Hematopoietic multipotent progenitor cell (in vitro differentiated cells): ENCODE measurements at regions not wholly inside any gene's neighbourhood (a gene's known extent, or its start where the extent isn't known, plus 50 kb on each side); places are given as distances from the start of the nearest gene placed in this dataset.
A peak's percentile ranks its signal among the peaks of the same experiment; 100 is the strongest.
"Not testable (repeated sequence)": the region's sequence is repeated elsewhere in the genome, so short reads cannot be mapped to it uniquely, and the experiment has no call there.

Source experiments
- DNase-seq, 3 donors: peaks; one replicate each; pipeline ENCODE4 v3.0.0-alpha.2; 2011 to 2015; ENCODE audit warnings: low read depth in 2 of 3, low spot score in 2 of 3

DNA sequence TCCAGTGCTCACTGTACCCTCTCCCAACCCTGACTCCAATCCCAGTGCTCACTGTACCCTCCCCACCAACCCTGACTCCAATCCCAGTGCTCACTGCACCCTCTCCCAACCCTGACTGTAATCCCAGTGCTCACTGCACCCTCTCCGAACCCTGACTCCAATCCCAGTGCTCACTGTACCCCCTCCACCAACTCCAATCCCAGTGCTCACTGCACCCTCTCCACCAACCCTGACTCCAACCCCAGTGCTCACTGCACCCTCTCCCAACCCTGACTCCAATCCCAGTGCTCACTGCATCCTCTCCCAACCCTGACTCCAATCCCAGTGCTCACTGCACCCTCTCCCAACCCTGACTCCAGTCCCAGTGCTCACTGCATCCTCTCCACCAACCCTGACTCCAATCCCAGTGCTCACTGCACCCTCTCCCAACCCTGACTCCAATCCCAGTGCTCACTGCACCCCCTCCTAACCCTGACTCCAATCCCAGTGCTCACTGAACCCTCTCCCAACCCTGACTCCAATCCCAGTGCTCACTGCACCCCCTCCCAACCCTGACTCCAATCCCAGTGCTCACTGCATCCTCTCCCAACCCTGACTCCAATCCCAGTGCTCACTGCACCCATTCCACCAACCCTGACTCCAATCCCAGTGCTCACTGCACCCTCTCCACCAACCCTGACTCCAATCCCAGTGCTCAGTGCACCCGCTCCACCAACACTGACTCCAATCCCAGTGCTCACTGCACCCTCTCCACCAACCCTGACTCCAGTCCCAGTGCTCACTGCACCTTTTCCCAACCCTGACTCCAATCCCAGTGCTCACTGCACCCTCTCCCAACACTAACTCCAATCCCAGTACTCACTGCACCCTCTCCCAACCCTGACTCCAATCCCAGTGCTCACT is 136.3 kb upstream of the ZNF618 start:
- DNase-seq = not testable (repeated sequence)

DNA sequence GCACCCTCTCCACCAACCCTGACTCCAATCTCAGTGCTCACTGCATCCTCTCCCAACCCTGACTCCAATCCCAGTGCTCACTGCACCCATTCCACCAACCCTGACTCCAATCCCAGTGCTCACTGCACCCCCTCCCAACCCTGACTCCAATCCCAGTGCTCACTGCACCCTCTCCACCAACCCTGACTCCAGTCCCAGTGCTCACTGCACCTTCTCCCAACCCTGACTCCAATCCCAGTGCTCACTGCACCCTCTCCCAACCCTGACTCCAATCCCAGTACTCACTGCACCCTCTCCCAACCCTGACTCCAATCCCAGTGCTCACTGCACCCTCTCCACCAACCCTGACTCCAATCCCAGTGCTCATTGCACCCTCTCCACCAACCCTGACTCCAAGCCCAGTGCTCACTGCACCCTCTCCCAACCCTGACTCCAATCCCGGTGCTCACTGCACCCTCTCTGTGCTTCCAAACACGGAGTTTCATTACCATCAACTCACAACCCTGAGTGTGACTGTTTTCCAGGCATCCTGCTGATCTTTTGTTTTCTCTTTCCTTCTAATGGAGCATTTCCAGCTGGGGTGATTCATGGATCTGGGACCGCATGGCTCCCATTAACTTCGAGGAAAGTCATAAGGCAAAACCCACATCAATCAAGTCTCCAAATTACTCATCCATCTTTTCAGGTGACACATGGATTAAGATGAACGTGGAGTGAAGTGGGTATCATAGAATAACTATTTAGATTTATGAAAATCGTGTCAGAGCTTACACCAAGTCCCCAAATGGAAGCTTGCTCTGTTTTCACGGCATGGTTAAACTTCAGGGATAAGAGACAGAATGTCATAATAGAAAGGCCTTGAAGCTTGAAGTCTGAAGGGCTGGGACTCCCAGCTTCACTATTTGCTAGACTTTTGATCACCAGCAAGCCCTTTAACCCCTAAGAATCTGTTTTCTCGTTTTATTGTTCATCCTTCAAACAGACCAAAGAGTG is 135.3 kb upstream of the ZNF618 start:
- DNase-seq = peak in 1 of 3 donors; percentile 48

DNA sequence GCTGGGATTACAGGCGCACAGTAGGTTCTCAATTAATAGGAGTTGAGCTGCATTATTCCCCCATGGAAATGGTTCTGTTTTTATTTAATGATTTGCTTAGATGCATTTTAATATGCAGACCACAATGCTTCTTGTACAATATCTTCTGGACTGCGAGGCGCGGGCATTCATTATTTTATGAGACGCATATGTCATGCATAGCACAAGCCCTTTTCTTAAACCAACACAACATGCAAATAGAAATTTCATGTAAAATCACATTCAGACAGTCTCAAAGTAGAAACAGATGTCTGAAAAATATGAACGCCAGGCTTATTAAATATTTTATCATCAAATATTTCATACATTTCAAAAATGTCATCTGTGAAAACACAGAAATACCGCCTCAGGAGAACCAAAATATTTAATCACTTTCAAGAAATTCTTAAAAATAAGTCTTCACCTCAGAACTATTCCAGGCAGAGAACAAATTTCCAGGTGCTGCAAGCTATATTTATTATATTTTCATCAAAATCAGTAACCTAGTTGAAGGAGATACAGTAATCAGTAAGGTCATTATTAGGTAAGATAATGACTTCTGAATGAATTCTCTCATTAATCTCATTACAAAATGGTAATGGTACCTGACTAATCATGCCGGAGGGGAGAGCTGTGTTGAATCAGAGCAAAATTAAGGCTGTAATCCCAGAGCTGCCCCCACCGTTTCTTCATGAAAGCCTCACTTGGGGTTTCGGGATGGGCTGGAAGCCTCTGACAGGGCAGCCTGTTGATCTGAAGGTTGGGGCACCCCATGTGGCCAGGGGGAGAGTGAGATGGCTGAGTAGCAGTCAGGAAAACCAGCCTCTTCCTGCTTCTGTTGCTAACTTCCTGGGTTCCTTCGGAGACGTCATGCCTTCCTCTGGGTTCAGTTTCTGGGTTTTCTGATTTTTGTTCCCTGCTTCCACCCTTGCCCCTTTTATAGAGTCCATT is 133.9 kb upstream of the ZNF618 start:
- no peak for DNase-seq

DNA sequence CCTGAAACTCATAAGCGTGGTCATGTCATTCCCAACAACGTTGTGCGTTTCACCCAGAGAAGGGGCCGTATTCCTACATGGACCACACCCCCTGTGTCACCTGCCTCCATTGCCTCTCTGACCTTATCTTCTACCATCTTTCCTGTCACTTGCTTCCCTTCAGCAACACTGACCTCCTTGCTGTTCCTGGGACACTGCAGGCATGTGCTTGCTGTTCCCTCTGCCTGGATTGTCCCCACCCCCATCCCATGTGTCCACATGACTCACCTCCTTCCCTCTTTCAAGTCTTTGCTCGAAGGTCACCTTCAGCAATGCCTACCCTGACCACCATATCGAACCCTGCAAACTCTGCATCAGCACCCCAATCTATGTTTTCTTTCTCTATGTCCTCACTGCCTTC is 133.2 kb upstream of the ZNF618 start:
- DNase-seq = no peak

DNA sequence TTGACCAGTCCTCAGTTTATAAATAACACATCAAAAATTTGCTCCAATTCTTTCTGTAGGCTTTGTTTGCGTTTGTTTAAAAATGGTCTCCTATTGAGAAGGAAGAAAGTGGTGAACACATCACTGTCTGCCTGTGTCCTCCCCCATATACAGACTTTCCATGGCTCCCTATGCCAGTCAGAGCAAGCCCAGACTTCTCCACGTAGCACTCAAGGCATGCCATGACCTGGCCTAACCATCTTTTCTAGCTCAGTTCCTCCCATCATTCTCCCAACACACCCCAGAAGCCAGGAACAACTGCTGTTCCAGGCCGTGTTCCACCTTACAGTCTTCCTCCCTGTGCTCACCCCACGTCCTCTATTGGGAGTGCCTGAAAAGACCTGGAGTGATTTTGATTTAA is 129.6 kb upstream of the ZNF618 start:
- DNase-seq = no peak

DNA sequence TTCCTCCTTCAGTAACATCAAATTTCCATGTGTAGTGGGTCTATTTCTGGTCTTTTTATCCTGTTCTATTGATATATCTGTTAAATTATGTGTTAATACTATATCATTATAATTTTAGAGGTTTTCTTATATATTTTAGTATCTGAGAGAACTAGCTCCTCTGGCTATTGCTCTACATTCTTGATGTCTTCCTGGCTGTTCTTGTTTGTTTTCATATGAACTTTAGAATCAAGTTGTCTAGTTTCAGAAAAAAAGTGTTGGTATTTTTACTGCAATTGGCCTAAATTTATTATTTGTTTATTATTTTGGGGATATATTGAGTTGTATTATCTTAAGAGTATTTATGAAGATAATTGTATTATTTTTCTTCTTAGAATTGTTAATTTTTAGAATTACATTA is 128.0 kb upstream of the ZNF618 start:
- no peak for DNase-seq

DNA sequence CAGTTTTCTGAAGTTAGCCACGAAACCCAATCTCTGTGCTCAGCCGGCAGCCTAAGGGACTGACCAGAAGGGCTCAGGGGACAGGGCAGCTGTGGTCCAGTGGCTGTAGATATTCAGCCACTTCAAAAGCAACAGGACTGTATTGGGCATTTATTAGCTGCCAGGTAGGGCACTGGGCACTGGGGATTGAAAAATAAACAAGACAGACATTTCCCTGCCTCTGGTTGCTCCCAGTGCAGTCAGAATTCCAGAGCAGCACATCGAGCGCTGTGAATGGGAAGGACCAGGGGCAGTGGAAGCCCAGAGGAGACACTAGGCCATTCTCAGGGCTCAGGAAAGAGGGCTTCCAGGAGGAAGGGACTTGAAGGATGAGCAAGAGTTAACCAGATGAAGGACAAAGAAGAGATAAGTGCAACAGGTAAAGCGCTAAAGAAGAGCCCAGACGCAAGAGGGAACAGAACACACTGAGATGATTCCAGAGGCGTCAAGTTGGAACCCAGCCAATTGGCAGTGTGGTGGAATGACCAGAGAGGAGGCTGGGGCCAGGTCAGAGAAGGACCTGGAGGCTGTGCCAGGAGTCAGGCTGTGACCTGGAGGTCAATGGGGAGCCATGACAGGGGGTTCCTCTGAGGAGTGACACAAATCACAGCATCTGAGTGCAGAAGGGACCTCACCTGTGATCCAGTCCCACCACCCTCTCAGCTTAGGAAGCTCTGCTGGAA is 122.5 kb upstream of the ZNF618 start:
- DNase-seq = no peak

DNA sequence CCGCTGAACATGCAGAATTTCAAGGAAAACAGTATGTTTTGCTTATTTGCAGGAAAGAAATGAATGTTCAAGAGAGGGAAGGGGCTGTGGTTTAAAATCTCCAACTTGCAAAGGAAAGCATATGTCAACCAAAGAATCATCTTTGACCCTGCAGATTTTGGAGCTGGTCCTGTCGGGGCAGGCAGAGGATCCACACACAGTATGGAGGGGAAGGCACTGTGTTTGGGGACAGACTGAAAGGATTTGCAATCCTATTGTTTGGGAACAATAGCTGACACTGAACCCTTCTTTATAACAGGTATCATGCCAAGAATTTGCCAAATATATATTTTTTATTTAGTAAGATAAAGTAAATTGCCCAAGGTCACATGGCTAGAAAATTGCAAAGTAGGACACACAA is 121.4 kb upstream of the ZNF618 start:
- DNase-seq = no peak

DNA sequence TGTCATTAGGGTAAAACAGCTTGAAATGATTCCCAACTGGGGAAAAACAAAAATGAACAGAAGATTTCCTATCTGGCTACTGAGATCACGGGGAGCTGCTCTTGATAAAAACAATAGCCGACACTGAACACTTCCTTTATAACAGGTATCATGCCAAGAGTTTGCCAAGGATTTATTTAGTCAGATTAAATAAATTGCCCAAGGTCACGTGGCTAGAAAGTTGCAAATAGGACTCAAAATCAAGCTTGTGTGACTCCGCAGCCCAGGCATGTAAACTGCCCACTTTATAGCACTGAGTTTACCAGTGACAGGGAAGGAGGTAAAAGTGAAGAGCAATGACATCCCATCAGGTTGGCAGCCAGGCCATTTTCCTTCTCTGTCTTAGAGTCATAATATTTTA is 120.7 kb upstream of the ZNF618 start:
- DNase-seq = no peak

DNA sequence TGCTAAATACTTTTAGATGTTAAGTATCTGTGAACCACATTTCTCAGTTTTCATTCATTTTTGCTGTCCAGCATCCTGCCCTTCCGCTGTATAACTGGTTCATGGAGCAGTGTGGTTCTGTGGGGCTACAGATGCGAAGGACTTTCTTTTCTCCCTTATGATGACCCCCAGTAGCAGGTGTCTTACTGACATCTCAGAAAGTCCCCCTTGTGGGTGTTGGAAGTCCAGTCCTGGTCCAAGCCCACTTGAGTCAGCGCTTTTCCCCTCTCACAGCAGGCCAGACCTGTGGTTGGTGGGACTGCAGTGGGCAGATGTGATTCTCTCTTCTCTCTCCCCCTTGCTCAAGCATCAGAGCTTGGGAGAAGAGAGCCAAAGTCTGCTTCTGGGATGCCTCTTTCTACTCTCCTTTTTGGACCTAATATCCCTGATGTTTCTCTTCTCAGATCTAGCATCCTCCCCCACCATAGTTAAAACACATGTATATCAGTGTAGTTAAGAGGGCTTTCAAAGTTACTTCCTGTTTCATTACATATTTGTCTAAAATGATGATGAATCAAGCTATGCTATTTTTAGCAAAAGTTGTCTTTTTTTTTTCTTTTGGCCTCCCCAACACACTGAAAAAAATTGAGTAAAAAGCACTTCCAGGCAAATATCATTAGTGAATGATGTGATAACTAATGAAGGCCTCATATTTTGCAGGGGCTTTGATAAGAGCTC is 119.5 kb upstream of the ZNF618 start:
- DNase-seq = peak in 1 of 3 donors; percentile 24

DNA sequence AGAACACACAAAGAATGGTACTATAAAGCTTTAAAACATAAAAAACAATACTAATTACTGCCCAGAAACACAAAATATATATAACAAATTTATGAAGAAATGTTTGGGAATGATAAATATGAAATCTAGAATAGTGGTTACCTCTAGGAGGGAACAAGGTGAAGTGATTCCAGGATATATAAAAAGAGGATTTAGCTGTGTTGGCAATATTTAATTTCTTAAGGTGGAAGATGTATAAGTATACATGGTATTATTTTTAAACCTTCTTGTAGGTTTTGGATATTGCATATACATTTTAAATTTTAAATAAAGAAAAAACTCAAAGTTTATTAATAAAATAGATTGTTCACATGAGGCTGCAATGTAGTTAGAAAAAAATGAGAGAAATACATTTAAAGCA is 112.7 kb upstream of the ZNF618 start:
- DNase-seq = no peak

DNA sequence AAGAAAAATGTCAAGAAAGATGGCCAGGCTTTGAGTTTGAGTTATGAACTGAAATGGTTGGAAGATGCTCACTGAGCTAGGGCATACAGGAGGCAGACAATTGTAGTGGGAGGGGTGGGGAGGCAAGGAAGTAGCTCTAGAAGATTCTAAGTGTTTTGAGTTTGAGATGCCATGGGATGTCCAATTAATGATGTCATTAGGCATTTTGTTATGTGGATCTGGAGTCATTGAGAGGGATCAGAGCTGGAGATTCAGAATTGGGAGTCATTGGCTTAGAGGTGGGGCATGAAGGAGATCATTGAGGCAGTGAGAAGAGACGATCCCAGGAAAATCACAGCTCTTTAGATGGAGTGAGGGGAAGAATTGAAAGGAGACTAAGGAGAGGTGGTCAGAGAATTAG is 111.5 kb upstream of the ZNF618 start:
- DNase-seq = no peak

DNA sequence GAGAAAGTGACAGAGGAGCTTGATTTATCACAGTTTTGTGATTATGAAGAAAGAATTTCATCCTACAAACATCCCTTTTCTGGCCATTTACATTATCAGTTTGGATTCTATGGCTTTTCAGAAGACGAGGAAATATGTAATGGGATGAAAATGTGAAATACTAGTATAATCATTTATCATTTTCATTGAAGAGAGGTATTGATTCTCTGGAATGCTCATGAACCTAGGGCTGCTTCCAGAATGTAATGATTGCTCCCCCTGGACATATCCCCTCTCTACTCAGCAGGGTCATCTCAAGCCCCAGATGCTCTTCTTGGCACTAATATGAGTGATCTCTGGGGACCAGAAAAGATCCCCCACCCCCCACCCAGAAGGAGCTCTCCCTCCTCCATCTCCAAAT is 106.7 kb upstream of the ZNF618 start:
- DNase-seq = no peak

DNA sequence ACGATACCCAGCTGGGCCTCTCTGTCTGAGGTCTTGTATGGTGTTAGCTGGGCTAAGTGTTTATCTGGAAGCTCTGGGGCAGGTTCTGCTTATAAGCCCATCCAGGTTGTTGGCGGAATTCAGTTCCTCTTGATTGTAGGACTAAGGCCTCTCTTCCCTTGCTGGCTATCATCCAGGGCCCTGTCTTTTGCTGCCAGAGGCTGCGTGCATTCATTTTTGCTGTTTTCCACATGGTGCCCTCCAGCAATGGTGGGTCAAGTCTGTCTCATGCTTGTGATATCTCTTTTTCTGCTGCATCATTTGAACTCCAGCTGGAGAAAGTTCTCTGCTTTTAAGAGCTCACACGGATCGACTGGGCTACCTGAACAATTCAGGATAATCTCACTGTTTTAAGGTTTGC is 105.7 kb upstream of the ZNF618 start:
- DNase-seq = no peak

DNA sequence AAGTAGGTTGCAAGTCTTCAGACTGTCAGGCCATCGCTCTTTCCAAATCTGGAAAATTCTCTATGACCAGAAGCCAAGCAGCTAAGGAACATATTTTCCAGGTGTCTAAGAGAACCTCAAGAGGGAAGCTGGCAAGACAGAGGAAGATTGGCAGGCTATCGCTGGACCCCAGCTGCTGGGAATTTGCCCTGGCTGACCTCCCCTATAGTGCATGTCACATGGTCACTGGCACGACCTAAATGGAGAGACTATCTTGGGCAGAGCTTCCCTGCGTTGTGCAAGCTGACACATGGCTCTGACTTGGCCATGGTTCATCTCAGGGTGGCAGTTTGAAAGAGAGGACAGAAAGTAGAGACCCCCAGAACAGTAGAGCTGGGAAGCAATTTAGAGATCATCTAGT is 104.9 kb upstream of the ZNF618 start:
- DNase-seq = no peak

DNA sequence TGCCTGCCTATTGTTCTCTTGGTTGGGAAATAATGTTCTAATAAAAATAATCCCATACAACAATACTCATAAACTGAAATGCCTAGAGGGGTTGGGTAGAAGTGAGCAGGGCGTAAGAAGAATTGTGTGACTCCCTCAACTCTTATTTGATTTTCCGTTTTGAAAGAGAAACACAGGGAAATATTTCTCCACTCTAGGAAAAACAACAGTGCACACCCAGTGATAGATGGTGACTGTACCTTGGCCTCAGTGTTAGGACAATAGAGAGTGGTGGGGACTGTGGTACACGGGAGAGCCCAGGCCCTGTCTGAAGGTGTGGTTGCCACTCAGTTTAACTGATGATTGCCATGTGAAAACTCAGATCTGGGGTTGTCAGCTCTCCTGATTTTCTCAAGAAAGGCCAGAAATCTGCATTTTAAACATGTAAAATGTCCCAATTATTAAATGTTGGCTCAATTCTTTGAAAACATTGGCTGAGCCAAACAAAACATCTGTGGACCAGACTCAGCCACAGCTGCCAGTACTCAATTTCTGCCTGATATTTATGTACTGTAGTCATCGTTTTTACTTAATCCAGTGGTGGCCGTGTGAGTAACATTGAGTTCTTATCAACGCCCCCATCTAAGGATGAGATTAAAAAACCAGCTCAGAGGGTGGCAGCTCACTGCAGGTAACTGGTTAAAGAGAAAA is 103.8 kb upstream of the ZNF618 start:
- DNase-seq = no peak

DNA sequence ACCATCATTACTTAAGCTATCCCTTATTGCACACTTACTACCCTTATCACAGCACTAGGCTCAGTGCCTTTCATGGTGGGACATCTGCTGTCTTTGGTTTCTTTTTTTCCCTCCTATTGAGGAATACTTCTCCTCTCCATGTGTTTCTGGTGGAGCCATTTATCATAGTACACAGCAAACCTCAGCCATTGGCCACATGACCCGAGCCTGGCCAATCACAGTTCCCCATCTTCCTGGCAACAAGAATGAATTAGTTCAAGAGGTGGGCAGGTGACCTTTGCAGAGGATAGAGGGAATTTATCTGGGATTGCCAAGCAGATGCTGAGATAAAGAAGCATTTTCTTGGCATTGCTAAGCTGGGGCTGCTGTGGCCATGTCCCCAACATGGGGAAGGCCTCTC is 101.1 kb upstream of the ZNF618 start:
- no peak for DNase-seq

DNA sequence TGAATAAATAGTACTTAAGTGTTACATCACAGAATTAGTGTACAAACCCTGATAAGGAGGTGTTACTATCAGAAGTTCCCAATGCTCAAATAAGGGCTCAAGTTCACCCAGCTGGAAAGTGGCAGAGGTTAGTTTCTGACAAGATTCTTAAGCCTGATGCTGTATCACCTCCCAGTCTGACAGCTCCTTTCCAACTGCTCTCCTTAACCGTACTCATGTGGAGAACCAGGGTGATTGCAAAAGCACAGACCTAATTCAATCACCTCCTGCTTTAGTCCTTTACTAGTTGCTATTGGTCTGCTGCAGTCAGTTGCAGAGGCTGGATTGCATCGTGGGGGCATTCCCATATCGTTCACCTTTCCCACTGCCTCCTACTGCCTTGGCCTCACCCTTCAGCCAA is 100.4 kb upstream of the ZNF618 start:
- no peak for DNase-seq

DNA sequence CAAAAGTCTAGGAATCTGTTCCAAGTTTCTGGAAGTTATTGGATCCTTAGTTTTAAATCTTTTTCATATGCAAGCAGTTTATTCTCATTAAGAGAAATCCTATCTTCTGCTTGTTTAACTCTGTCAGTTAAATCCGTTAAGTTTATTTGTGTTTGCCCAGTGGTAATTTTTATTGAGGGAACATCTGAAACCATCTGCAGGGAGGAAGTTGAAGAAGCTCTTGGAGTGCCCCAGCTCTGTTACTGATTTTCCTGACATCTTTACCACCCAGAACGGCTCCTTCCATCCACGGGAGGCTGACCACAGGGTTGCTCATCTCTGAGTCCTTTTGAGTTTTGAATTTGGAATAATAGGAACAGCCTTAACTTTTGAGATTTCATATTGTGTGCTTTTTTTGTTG is 99.9 kb upstream of the ZNF618 start:
- no peak for DNase-seq
